ENCODE measurements at regions not wholly inside any gene's neighbourhood (a gene's known extent, or its start where the extent isn't known, plus 50 kb on each side); places are given as distances from the start of the nearest gene placed in this dataset.

DNA sequence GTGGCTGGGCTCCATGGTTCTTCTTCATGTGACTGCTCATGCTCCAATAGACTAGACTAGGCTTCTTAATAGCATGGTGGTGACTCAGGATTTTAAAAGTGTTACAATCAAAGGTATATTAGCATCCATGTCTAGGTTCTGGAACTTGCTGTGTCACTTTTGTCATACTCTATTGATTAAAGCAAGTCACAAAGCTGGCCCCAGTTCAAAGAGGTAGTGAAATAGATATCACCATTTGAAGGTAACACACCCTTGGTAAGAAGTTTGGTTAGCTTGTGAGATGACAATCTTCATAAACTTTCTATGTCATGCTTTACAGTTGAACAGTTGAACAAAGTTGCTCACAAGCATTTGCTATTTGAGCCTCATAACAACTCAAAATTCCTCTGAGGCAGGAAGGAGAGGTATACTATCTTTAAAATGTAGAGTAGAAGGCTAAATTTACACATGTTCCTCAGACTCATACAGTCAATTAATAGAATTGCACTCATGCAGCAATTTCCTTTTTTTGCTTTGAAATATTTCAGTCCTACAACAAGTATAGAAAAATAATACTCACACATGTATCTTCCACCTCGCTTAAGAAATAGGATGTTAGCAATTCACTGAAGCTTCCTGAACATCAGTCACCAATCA is 56.8 kb upstream of the TMEM252 start:
- TF ChIP-seq POLR2AphosphoS5 (IDR thresholded peaks at IDR 0.05) (no peak), POLR2A (IDR thresholded peaks at IDR 0.05) (no peak)
- TF ChIP-seq, protein P1, sequence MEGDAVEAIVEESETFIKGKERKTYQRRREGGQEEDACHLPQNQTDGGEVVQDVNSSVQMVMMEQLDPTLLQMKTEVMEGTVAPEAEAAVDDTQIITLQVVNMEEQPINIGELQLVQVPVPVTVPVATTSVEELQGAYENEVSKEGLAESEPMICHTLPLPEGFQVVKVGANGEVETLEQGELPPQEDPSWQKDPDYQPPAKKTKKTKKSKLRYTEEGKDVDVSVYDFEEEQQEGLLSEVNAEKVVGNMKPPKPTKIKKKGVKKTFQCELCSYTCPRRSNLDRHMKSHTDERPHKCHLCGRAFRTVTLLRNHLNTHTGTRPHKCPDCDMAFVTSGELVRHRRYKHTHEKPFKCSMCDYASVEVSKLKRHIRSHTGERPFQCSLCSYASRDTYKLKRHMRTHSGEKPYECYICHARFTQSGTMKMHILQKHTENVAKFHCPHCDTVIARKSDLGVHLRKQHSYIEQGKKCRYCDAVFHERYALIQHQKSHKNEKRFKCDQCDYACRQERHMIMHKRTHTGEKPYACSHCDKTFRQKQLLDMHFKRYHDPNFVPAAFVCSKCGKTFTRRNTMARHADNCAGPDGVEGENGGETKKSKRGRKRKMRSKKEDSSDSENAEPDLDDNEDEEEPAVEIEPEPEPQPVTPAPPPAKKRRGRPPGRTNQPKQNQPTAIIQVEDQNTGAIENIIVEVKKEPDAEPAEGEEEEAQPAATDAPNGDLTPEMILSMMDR (IDR thresholded peaks at IDR 0.05) = no peak
